Neuronal stem cell (in vitro differentiated cells): ENCODE measurements at regions not wholly inside any gene's neighbourhood (a gene's known extent, or its start where the extent isn't known, plus 50 kb on each side); places are given as distances from the start of the nearest gene placed in this dataset.

ENCODE experiments used
- DNase-seq: peaks from one replicate; pipeline ENCODE4 v3.0.0-alpha.2; 2013; ENCODE audit warnings: low spot score
- H2AFZ ChIP-seq: one replicate; pipeline ENCODE4 v1.6.1; 2013; ENCODE audit warnings: mild to moderate bottlenecking, low read length, inconsistent platforms
- H2AK5ac ChIP-seq: 2 replicates; pipeline ENCODE4 v1.6.1; 2013; ENCODE audit warnings: low read depth, mild to moderate bottlenecking, inconsistent platforms, low read length, moderate library complexity, mixed read lengths
- H2BK120ac ChIP-seq: 2 replicates; pipeline ENCODE4 v1.6.1; 2013; ENCODE audit warnings: low read depth, mild to moderate bottlenecking, inconsistent platforms, low read length, moderate library complexity, mixed read lengths
- H2BK12ac ChIP-seq: one replicate; pipeline ENCODE4 v1.6.1; 2013; ENCODE audit warnings: low read length, inconsistent platforms
- H2BK15ac ChIP-seq: 2 replicates; pipeline ENCODE4 v1.6.1; 2013; ENCODE audit warnings: mild to moderate bottlenecking, low read length, inconsistent platforms, mixed read lengths
- H2BK5ac ChIP-seq: one replicate; pipeline ENCODE4 v1.6.1; 2013; ENCODE audit warnings: inconsistent platforms, mild to moderate bottlenecking, low read length, moderate library complexity
- H3K14ac ChIP-seq: one replicate; pipeline ENCODE4 v1.6.1; 2013; ENCODE audit warnings: low read length, inconsistent platforms
- H3K18ac ChIP-seq: 2 replicates; pipeline ENCODE4 v1.6.1; 2013; ENCODE audit warnings: low read length, inconsistent platforms
- H3K23ac ChIP-seq: 2 replicates; pipeline ENCODE4 v1.6.1; 2013; ENCODE audit warnings: low read depth, mild to moderate bottlenecking, mixed read lengths, low read length, inconsistent platforms; ENCODE audit not compliant: poor library complexity
- H3K27ac ChIP-seq: replicated peaks from 3 replicates; pipeline ENCODE4 v1.5.1; 2013; ENCODE audit warnings: low read length, inconsistent platforms
- H3K27me3 ChIP-seq, 3 experiments: 2 replicates each; pipeline ENCODE4 v1.6.1; 2013; ENCODE audit warnings: low read length in 3 of 3, mild to moderate bottlenecking in 2 of 3, inconsistent platforms in 1 of 3, low read depth in 1 of 3, mixed read lengths in 1 of 3, moderate library complexity in 1 of 3; ENCODE audit not compliant: control insufficient read depth in 3 of 3, insufficient read depth in 3 of 3
- H3K36me3 ChIP-seq, 2 donors: replicated peaks in 1 of 2; 2 replicates each; pipeline ENCODE4 v1.6.1; 2013; ENCODE audit warnings: low read length in 2 of 2; ENCODE audit not compliant: control insufficient read depth in 2 of 2, insufficient read depth in 2 of 2
- H3K4ac ChIP-seq: 2 replicates; pipeline ENCODE4 v1.6.1; 2013; ENCODE audit warnings: inconsistent platforms, mild to moderate bottlenecking, low read length, moderate library complexity
- H3K4me1 ChIP-seq, 2 donors: 1 replicate in 1 of 2; 2 replicates in 1 of 2; pipeline ENCODE4 v1.6.1; 2013; ENCODE audit warnings: low read length in 2 of 2, low read depth in 1 of 2; ENCODE audit not compliant: control insufficient read depth in 2 of 2, insufficient read depth in 1 of 2
- H3K4me2 ChIP-seq: one replicate; pipeline ENCODE4 v1.6.1; 2013; ENCODE audit warnings: mild to moderate bottlenecking, low read length, inconsistent platforms; ENCODE audit not compliant: insufficient read depth, poor library complexity, severe bottlenecking
- H3K4me3 ChIP-seq, 2 donors: 2 replicates each; pipeline ENCODE4 v1.5.1; 2013; ENCODE audit warnings: low read length in 2 of 2, mild to moderate bottlenecking in 2 of 2, inconsistent platforms in 1 of 2, moderate library complexity in 1 of 2
- H3K79me1 ChIP-seq: one replicate; pipeline ENCODE4 v1.6.1; 2013; ENCODE audit warnings: low read depth, mild to moderate bottlenecking, inconsistent platforms, low read length, moderate library complexity
- H3K9ac ChIP-seq: one replicate; pipeline ENCODE4 v1.6.1; 2013; ENCODE audit warnings: mild to moderate bottlenecking, low read depth, low read length, inconsistent platforms; ENCODE audit not compliant: poor library complexity
- H3K9me3 ChIP-seq, 2 donors: replicated peaks in 1 of 2; 2 replicates each; pipeline versions ENCODE3 to v1.6.1; 2013; ENCODE audit warnings: low read length in 2 of 2, mild to moderate bottlenecking in 2 of 2, inconsistent platforms in 1 of 2, low read depth in 1 of 2, mixed read lengths in 1 of 2, moderate library complexity in 1 of 2; ENCODE audit not compliant: control insufficient read depth in 2 of 2, insufficient read depth in 1 of 2
- H4K8ac ChIP-seq: one replicate; pipeline ENCODE4 v1.6.1; 2013; ENCODE audit warnings: low read depth, mild to moderate bottlenecking, inconsistent platforms, low read length, moderate library complexity
- H4K91ac ChIP-seq: one replicate; pipeline ENCODE4 v1.6.1; 2013; ENCODE audit warnings: low read length, low read depth, mild to moderate bottlenecking, inconsistent platforms; ENCODE audit not compliant: poor library complexity
- WGBS, 2 donors: extraction: QIAGEN DNeasy Blood & Tissue Kit; methylation state at CpG; one replicate each; pipeline ENCODE4 v1.1.7; 2013; ENCODE audit warnings: missing lambda C conversion rate in 2 of 2, mixed read lengths in 1 of 2; ENCODE audit not compliant: insufficient read length in 2 of 2, insufficient replicate concordance in 1 of 2; ENCODE audit errors: extremely low coverage in 2 of 2; 5-methylcytosine and 5-hydroxymethylcytosine counted together

DNA sequence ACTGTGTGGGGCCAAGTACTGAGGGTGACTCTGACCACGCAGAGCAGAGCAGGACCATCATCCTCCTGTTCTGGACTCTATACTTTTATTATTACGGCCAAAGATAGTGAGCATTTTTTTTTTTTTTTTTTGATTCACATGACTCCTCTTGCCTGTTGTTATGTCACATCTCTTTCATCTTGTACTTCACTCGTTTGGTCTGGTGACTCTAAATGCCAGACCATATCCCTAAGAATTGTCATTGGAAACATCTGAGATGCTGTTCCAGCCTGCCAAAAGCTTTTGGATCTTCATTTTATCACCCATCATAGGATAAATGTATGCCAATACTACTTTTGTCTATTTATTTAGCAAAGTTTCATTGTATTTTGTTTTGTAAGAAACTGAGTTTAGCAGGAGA, 168.2 kb upstream of the RAI14 start:
- Histone ChIP-seq H3K14ac (no peak overlapping the region), H3K79me1 (no peaks in the 10 kb centered on the region), H3K27ac (no peak overlapping the region), H2BK12ac (no peak overlapping the region), H4K91ac (no peak overlapping the region), H3K4me3 (no peak overlapping the region), H3K23ac (no peak overlapping the region), H3K4me1 (peaks cover 16 to 31% of the 10 kb centered on the region in 2 donors), H3K27me3 (no peaks in the 10 kb centered on the region), H3K9me3 (no peaks in the 10 kb centered on the region), H3K36me3 (no peaks in the 10 kb centered on the region), H2BK120ac (no peak overlapping the region), H2AFZ (no peak overlapping the region), H3K18ac (no peak overlapping the region), H3K4ac (no peak overlapping the region), H2BK15ac (no peak overlapping the region), H3K4me2 (no peak overlapping the region), H2AK5ac (no peak overlapping the region), H2BK5ac (no peak overlapping the region), H4K8ac (no peak overlapping the region), H3K9ac (no peak overlapping the region)
- no peak for DNase-seq
- no CpG with 5 or more reads among the region's 3 CpGs for WGBS, 2 donors

DNA sequence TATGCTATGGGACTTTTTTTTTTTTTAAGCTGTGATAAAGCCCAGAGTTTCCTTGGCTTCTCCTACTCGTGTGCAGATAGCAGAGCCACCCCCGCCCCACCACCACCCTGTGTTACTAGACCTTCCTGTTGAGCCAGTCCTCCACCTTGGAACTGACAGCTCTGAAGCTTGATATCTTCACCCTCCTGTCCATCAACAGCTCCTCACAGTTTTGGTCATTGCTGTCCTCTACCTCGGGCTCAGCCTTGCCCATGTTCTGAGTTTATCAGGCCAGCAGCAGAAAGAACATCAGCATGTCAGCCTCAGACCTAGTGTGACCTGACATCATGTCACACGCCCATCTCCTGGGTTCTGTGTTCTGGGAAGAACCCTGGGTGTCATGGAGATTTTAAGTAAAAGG, 167.1 kb upstream of the RAI14 start:
- Histone ChIP-seq H3K36me3 (no peaks in the 10 kb centered on the region), H2AK5ac (no peak overlapping the region), H2BK5ac (no peak overlapping the region), H3K23ac (no peak overlapping the region), H3K14ac (no peak overlapping the region), H3K79me1 (no peaks in the 10 kb centered on the region), H3K27ac (no peak overlapping the region), H3K4me3 (no peak overlapping the region), H2BK12ac (no peak overlapping the region), H3K4ac (no peak overlapping the region), H3K9me3 (no peaks in the 10 kb centered on the region), H3K18ac (no peak overlapping the region), H2AFZ (no peak overlapping the region), H3K9ac (no peak overlapping the region), H3K4me1 (peaks cover 13 to 21% of the 10 kb centered on the region in 2 donors), H4K8ac (no peak overlapping the region), H3K27me3 (no peaks in the 10 kb centered on the region), H2BK15ac (no peak overlapping the region), H4K91ac (no peak overlapping the region), H2BK120ac (no peak overlapping the region), H3K4me2 (no peak overlapping the region)
- WGBS, 2 donors = no CpG with 5 or more reads among the region's 4 CpGs
- no peak for DNase-seq

DNA sequence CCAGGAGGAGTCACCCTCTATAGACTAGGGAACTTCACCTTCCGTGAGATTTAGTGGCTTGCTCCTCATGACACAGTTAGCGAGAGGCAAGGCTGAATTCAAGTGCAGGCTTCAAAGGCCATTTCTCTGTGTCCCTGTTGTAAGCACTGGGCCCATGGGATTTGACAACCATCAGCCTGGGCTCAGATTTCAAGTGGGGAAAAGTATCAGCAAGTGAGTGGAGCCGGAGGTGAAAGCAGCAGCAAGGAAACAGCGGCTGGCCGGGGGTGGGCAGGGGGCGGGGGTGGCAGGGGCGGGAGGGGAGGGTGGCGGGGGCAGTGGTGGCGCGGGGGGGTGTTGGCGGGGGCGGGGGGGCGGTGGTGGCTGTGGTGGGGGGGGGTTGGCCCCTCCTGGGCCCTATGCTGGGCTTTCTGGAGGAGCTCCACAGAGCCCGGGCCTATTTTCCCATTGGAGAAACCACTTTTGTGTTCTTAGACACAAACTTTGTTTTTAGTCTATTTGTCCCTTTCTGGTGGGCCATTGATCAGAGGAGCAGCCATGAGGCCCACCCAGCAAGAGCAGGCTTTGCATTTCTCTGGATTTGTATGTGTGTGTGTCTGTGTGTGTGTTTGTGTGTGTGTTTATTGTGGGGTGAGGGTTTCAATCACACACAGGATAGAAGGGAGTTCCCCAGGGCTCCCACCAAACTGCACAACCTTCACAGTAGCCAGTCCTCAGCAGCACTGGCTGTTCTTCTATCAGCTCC, 165.4 kb upstream of the RAI14 start:
- Histone ChIP-seq H4K91ac (no peak overlapping the region), H2AK5ac (no peak overlapping the region), H3K9ac (no peak overlapping the region), H2BK15ac (no peak overlapping the region), H3K4me1 (peaks cover 9 to 11% of the 10 kb centered on the region in 2 donors), H2AFZ (peak overlapping the region; percentile 89), H3K4me2 (no peak overlapping the region), H4K8ac (no peak overlapping the region), H3K18ac (no peak overlapping the region), H3K79me1 (no peaks in the 10 kb centered on the region), H3K4me3 (peak overlapping the region in 1 of 2 donors; percentile 48), H3K14ac (no peak overlapping the region), H3K4ac (no peak overlapping the region), H3K27me3 (no peaks in the 10 kb centered on the region), H3K23ac (no peak overlapping the region), H2BK12ac (no peak overlapping the region), H3K36me3 (no peaks in the 10 kb centered on the region), H3K9me3 (no peaks in the 10 kb centered on the region), H2BK5ac (no peak overlapping the region), H3K27ac (no peak overlapping the region), H2BK120ac (no peak overlapping the region)
- no peak for DNase-seq
- WGBS, 2 donors = no CpG with 5 or more reads among the region's 14 CpGs

DNA sequence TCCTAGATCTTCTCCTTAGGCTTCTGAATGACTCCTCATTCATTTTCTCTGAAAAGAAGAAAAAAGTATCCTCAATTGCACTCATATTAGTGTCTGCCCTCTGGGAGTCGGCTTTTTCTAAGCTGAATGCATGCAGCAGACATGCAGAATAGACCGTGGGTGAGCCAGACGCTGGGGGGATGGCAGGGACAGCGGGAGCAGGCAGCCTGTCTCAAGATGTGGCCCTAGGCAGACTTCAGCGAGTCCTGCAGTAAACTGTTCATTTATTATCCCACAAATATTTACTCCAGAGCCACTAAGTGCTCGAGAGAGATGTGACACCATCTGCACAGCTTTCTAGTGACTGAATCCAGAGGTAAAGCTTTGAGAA, 164.9 kb upstream of the RAI14 start:
- no CpG with 5 or more reads among the region's 6 CpGs for WGBS, 2 donors
- no peak overlapping the region for H2BK5ac ChIP-seq
- no peaks in the 10 kb centered on the region for H3K36me3 ChIP-seq
- H3K14ac ChIP-seq = no peak overlapping the region
- H3K4ac ChIP-seq = no peak overlapping the region
- no peak for DNase-seq
- H3K9ac ChIP-seq = no peak overlapping the region
- no peaks in the 10 kb centered on the region for H3K9me3 ChIP-seq
- H3K18ac ChIP-seq = peak overlapping the region; percentile 6
- no peak overlapping the region for H2BK15ac ChIP-seq
- H3K27me3 ChIP-seq = no peaks in the 10 kb centered on the region
- H4K91ac ChIP-seq = no peak overlapping the region
- no peak overlapping the region for H2BK12ac ChIP-seq
- H3K27ac ChIP-seq = no peak overlapping the region
- H2AK5ac ChIP-seq = no peak overlapping the region
- H3K4me1 ChIP-seq = peaks cover 9 to 11% of the 10 kb centered on the region in 2 donors
- H3K4me2 ChIP-seq = no peak overlapping the region
- H3K4me3 ChIP-seq = peak overlapping the region in 1 of 2 donors; percentile 48
- no peak overlapping the region for H3K23ac ChIP-seq
- H3K79me1 ChIP-seq = no peaks in the 10 kb centered on the region
- H2BK120ac ChIP-seq = no peak overlapping the region
- peak overlapping the region; percentile 89 for H2AFZ ChIP-seq
- H4K8ac ChIP-seq = no peak overlapping the region
